ENCODE measurements at regions not wholly inside any gene's neighbourhood (a gene's known extent, or its start where the extent isn't known, plus 50 kb on each side); places are given as distances from the start of the nearest gene placed in this dataset.

GRCh38 chr5:54653956-54654614 lies 136.5 kb downstream of the SNX18 start:
- no peak for DNase-seq (ENCODE audit: low read depth, low spot score)

GRCh38 chr5:54651482-54652076 lies 134.0 kb downstream of the SNX18 start:
- no peak for DNase-seq (ENCODE audit: low read depth, low spot score)

- no peak for DNase-seq (ENCODE audit: low read depth, low spot score)
Observed at GRCh38 chr5:54649041-54649504, 131.5 kb downstream of the SNX18 start.

GRCh38 chr5:54646356-54647101 lies 129.0 kb downstream of the SNX18 start:
- DNase-seq (ENCODE audit: low read depth, low spot score), result no peak

- no peak for DNase-seq (ENCODE audit: low read depth, low spot score)
Observed at GRCh38 chr5:54645882-54646355, 128.4 kb downstream of the SNX18 start.

GRCh38 chr5:54644226-54644625 lies 126.7 kb downstream of the SNX18 start:
- no peak for DNase-seq (ENCODE audit: low read depth, low spot score)

- DNase-seq (ENCODE audit: low read depth, low spot score), result no peak
Observed at GRCh38 chr5:54643685-54644106, 126.1 kb downstream of the SNX18 start.

- DNase-seq (ENCODE audit: low read depth, low spot score), result no peak
Observed at GRCh38 chr5:54639621-54640020, 122.1 kb downstream of the SNX18 start.

- no peak for DNase-seq (ENCODE audit: low read depth, low spot score)
Observed at GRCh38 chr5:54638106-54638505, 120.5 kb downstream of the SNX18 start.

GRCh38 chr5:54637654-54638053 lies 120.1 kb downstream of the SNX18 start:
- no peak for DNase-seq (ENCODE audit: low read depth, low spot score)

GRCh38 chr5:54634089-54634488 lies 116.5 kb downstream of the SNX18 start:
- no peak for DNase-seq (ENCODE audit: low read depth, low spot score)

GRCh38 chr5:54632131-54632701 lies 114.7 kb downstream of the SNX18 start:
- no peak for DNase-seq (ENCODE audit: low read depth, low spot score)

GRCh38 chr5:54630738-54631359 lies 113.3 kb downstream of the SNX18 start:
- no peak for DNase-seq (ENCODE audit: low read depth, low spot score)

GRCh38 chr5:54629115-54629514 lies 111.6 kb downstream of the SNX18 start:
- no peak for DNase-seq (ENCODE audit: low read depth, low spot score)

- no peak for DNase-seq (ENCODE audit: low read depth, low spot score)
Observed at GRCh38 chr5:54628050-54628449, 110.5 kb downstream of the SNX18 start.

- no peak for DNase-seq (ENCODE audit: low read depth, low spot score)
Observed at GRCh38 chr5:54626407-54626806, 108.8 kb downstream of the SNX18 start.

GRCh38 chr5:54624805-54625568 lies 107.4 kb downstream of the SNX18 start:
- DNase-seq (ENCODE audit: low read depth, low spot score), result no peak

- DNase-seq (ENCODE audit: low read depth, low spot score), result no peak
Observed at GRCh38 chr5:54621709-54622108, 104.2 kb downstream of the SNX18 start.

GRCh38 chr5:54621048-54621447 lies 103.5 kb downstream of the SNX18 start:
- no peak for DNase-seq (ENCODE audit: low read depth, low spot score)

- no peak for DNase-seq (ENCODE audit: low read depth, low spot score)
Observed at GRCh38 chr5:54620141-54620933, 102.8 kb downstream of the SNX18 start.

Data from activated CD4-positive, CD25-positive, alpha-beta regulatory T cell treated with anti-CD3 and anti-CD28 coated beads, Interleukin-2, amount 50 U/mL, for 16 hours (primary cell).